Fibroblast of the conjunctiva (primary cell): ENCODE measurements at regions not wholly inside any gene's neighbourhood (a gene's known extent, or its start where the extent isn't known, plus 50 kb on each side); places are given as distances from the start of the nearest gene placed in this dataset.
"Not testable (repeated sequence)": the region's sequence is repeated elsewhere in the genome, so short reads cannot be mapped to it uniquely, and the experiment has no call there.

Source experiments
- DNase-seq: peaks from one replicate; pipeline ENCODE4 v3.0.0-alpha.2; 2010; ENCODE audit warnings: low read depth

GRCh38 chr14:58730792-58731464, 93.2 kb downstream of the DACT1 start:
- DNase-seq: no peak

- DNase-seq: peak; percentile 86
These were observed 93.9 kb downstream of the DACT1 start for GRCh38 chr14:58731465-58732293.

- no peak for DNase-seq
These were observed 94.6 kb downstream of the DACT1 start for GRCh38 chr14:58732387-58732786.

- DNase-seq: no peak
These were observed 95.9 kb downstream of the DACT1 start for GRCh38 chr14:58733451-58734208.

- no peak for DNase-seq
These were observed 97.8 kb downstream of the DACT1 start for GRCh38 chr14:58735596-58735995.

GRCh38 chr14:58736606-58737005, 98.8 kb downstream of the DACT1 start:
- DNase-seq: no peak

GRCh38 chr14:58737511-58737910, 99.7 kb downstream of the DACT1 start:
- no peak for DNase-seq

- peak; percentile 45 for DNase-seq
These were observed 100.6 kb downstream of the DACT1 start for GRCh38 chr14:58738189-58738836.

GRCh38 chr14:58738876-58739275, 101.1 kb downstream of the DACT1 start:
- no peak for DNase-seq

GRCh38 chr14:58739674-58740073, 101.9 kb downstream of the DACT1 start:
- no peak for DNase-seq

- DNase-seq: no peak
These were observed 102.7 kb downstream of the DACT1 start for GRCh38 chr14:58740379-58740935.

GRCh38 chr14:58744801-58745394, 107.1 kb downstream of the DACT1 start:
- no peak for DNase-seq

- DNase-seq: no peak
These were observed 108.5 kb downstream of the DACT1 start for GRCh38 chr14:58746261-58746660.

GRCh38 chr14:58746701-58747100, 108.9 kb downstream of the DACT1 start:
- DNase-seq: no peak

GRCh38 chr14:58747181-58747580, 109.4 kb downstream of the DACT1 start:
- DNase-seq: peak; percentile 77

GRCh38 chr14:58748251-58748650, 110.5 kb downstream of the DACT1 start:
- not testable (repeated sequence) for DNase-seq

- DNase-seq: peak; percentile 35
These were observed 111.4 kb downstream of the DACT1 start for GRCh38 chr14:58749066-58749669.

GRCh38 chr14:58750321-58751269, 112.8 kb downstream of the DACT1 start:
- no peak for DNase-seq

GRCh38 chr14:58751788-58752187, 114.0 kb downstream of the DACT1 start:
- DNase-seq: no peak

- no peak for DNase-seq
These were observed 114.5 kb downstream of the DACT1 start for GRCh38 chr14:58752289-58752688.
